ENCODE measurements at regions not wholly inside any gene's neighbourhood (a gene's known extent, or its start where the extent isn't known, plus 50 kb on each side); places are given as distances from the start of the nearest gene placed in this dataset.

DNA sequence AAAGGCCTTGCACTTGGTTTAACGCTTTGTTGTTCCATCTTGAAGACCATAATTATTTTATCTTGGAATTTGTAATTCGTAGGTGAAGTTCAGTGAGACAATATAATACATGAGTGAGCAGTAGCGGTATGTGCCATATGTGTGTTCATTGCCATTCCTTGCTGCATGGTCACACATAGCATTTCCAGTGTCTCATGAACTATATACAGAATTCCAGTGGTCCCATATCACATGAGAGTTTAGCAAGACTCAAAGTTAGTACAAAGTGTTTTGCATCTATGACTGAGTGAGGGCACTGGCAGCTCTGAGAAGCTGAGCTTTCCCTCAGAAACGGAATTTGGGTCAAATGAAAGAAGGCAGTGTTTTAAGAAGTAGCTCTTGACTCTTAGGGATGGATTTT, 359.8 kb downstream of the FOXG1 start:
- Histone ChIP-seq H3K27me3 (ENCODE audit: control insufficient read depth, insufficient read depth, low read length) (no peaks in the 10 kb centered on the region), H3K36me3 (ENCODE audit: control insufficient read depth, insufficient read depth, low read length) (no peaks in the 10 kb centered on the region), H3K9me3 (ENCODE audit: control insufficient read depth in 2 of 2, low read length in 2 of 2) (peaks cover 0 to 12% of the 10 kb centered on the region in 2 experiments), H3K4me1 (ENCODE audit: control insufficient read depth, insufficient read depth, low read length, poor library complexity, severe bottlenecking) (no peaks in the 10 kb centered on the region), H3K4me3 (ENCODE audit: low read depth, low read length) (no peak overlapping the region), H3K27ac (ENCODE audit: insufficient read depth, low read length, poor library complexity, severe bottlenecking) (no peak overlapping the region)
- no peak for ATAC-seq (ENCODE audit: low read depth in 2 of 2)
- H3K4me3 Mint-ChIP-seq = no peak overlapping the region
- H3K36me3 Mint-ChIP-seq = no peaks in the 10 kb centered on the region
- no peak for DNase-seq
- H3K9me3 Mint-ChIP-seq = peaks cover 0 to 42% (median 14%) of the 10 kb centered on the region in 7 donors
- no peaks in the 10 kb centered on the region for H3K4me1 Mint-ChIP-seq
- H3K27me3 Mint-ChIP-seq = no peaks in the 10 kb centered on the region
- H3K27ac Mint-ChIP-seq = no peak overlapping the region

DNA sequence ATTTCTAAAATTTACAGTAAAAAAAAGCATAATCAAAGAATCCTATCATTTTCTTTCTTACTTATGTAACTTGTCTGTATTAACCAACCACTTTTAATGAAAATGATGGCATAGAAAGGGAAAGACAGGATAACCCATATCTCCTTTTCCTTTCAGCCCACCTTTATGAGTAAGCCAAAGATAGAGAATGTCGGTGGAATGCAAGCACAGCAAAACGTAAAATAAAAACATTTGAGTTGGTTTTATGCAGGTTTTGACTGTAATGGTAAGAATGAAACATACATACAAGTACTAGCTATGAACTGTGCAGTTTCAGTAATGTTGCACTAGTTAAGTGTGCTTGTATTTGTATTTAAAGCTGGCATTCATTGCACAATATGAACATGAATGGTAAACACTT, 360.3 kb downstream of the FOXG1 start:
- peaks cover 0 to 12% of the 10 kb centered on the region in 2 experiments for H3K9me3 ChIP-seq (ENCODE audit: control insufficient read depth in 2 of 2, low read length in 2 of 2)
- ATAC-seq (ENCODE audit: low read depth in 2 of 2) = no peak
- no peaks in the 10 kb centered on the region for H3K4me1 Mint-ChIP-seq
- no peaks in the 10 kb centered on the region for H3K36me3 ChIP-seq (ENCODE audit: control insufficient read depth, insufficient read depth, low read length)
- DNase-seq = no peak
- H3K4me3 ChIP-seq (ENCODE audit: low read depth, low read length) = no peak overlapping the region
- no peaks in the 10 kb centered on the region for H3K27me3 Mint-ChIP-seq
- H3K27ac ChIP-seq (ENCODE audit: insufficient read depth, low read length, poor library complexity, severe bottlenecking) = no peak overlapping the region
- H3K4me1 ChIP-seq (ENCODE audit: control insufficient read depth, insufficient read depth, low read length, poor library complexity, severe bottlenecking) = no peaks in the 10 kb centered on the region
- peaks cover 0 to 38% (median 12%) of the 10 kb centered on the region in 7 donors for H3K9me3 Mint-ChIP-seq
- no peak overlapping the region for H3K27ac Mint-ChIP-seq
- no peak overlapping the region for H3K4me3 Mint-ChIP-seq
- no peaks in the 10 kb centered on the region for H3K27me3 ChIP-seq (ENCODE audit: control insufficient read depth, insufficient read depth, low read length)
- no peaks in the 10 kb centered on the region for H3K36me3 Mint-ChIP-seq

DNA sequence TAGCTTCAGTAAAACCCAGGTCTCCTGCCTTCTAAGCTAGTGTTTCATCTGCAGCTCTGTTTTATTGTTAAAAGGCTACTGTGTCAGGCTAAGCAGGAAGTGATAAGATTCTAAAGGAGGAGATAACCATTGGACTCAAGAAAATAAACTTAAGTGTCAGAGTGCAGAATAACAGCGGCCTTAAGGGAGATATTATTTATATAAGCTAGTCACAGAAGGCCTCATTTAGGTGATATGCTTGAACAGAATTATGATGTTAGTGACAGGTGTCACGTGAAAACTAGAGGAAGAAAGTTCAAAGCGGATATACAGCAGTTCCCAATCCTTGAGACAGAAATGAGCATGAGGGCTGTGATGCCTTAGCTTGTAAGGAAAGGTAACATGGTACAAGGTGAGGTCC, 373.4 kb downstream of the FOXG1 start:
- no peaks in the 10 kb centered on the region for H3K36me3 Mint-ChIP-seq
- no peak overlapping the region for H3K27ac Mint-ChIP-seq
- no peaks in the 10 kb centered on the region for H3K27me3 Mint-ChIP-seq
- Histone ChIP-seq H3K36me3 (ENCODE audit: control insufficient read depth, insufficient read depth, low read length) (no peaks in the 10 kb centered on the region), H3K9me3 (ENCODE audit: control insufficient read depth in 2 of 2, low read length in 2 of 2) (peaks cover 7 to 12% of the 10 kb centered on the region in 2 experiments), H3K27me3 (ENCODE audit: control insufficient read depth, insufficient read depth, low read length) (no peaks in the 10 kb centered on the region), H3K4me3 (ENCODE audit: low read depth, low read length) (no peak overlapping the region), H3K4me1 (ENCODE audit: control insufficient read depth, insufficient read depth, low read length, poor library complexity, severe bottlenecking) (no peaks in the 10 kb centered on the region), H3K27ac (ENCODE audit: insufficient read depth, low read length, poor library complexity, severe bottlenecking) (no peak overlapping the region)
- no peaks in the 10 kb centered on the region for H3K4me1 Mint-ChIP-seq
- peaks cover 0 to 26% (median 9%) of the 10 kb centered on the region in 7 donors for H3K9me3 Mint-ChIP-seq
- DNase-seq (no peak), ATAC-seq (ENCODE audit: low read depth in 2 of 2) (no peak)
- no peak overlapping the region for H3K4me3 Mint-ChIP-seq

DNA sequence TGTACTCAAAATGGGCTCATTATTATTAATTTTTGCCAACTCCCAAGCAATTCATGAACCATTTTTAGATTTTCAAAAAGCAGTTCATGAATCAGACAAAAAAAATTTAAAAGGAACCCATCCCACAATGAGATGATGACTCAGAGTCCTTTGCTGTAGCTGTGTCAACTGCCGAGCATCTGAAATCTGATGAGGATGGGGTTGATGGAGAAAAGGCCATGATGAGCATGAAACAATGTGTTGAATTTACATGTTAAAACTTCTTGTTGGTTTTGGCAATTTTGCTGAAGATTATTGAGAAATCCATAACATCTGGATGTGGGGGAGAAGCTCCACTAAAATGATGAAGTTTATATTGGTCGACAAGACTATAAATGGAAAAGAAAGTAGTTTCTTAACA, 378.0 kb downstream of the FOXG1 start:
- H3K4me3 ChIP-seq (ENCODE audit: low read depth, low read length) = no peak overlapping the region
- H3K27me3 ChIP-seq (ENCODE audit: control insufficient read depth, insufficient read depth, low read length) = no peaks in the 10 kb centered on the region
- H3K27me3 Mint-ChIP-seq = no peaks in the 10 kb centered on the region
- no peak overlapping the region for H3K27ac ChIP-seq (ENCODE audit: insufficient read depth, low read length, poor library complexity, severe bottlenecking)
- no peaks in the 10 kb centered on the region for H3K36me3 Mint-ChIP-seq
- ATAC-seq (ENCODE audit: low read depth in 2 of 2) (no peak), DNase-seq (no peak)
- no peaks in the 10 kb centered on the region for H3K36me3 ChIP-seq (ENCODE audit: control insufficient read depth, insufficient read depth, low read length)
- peaks cover 4 to 7% of the 10 kb centered on the region in 2 experiments for H3K9me3 ChIP-seq (ENCODE audit: control insufficient read depth in 2 of 2, low read length in 2 of 2)
- no peak overlapping the region for H3K4me3 Mint-ChIP-seq
- H3K27ac Mint-ChIP-seq = no peak overlapping the region
- peaks cover 0 to 17% (median 4%) of the 10 kb centered on the region in 7 donors for H3K9me3 Mint-ChIP-seq
- no peaks in the 10 kb centered on the region for H3K4me1 Mint-ChIP-seq
- H3K4me1 ChIP-seq (ENCODE audit: control insufficient read depth, insufficient read depth, low read length, poor library complexity, severe bottlenecking) = no peaks in the 10 kb centered on the region

DNA sequence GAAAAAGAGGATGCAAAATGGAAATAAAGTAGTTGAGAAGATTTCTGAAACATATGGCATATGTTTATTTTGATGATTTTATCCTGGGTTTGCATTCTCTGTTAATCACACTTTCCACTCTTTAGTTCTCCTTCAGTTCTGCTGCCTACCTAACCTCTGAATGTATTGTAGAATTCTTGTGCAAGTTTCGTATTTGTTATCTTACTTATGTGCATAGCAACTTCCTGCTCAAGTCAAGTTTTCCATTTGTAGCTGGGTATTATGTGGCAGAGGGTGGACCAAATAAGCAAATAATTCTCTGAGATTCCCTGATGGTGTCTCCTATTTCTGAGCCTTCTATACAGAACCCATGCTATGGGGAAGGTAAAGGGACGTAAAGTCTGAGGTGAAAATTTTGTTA, 381.6 kb downstream of the FOXG1 start:
- Histone ChIP-seq H3K27me3 (ENCODE audit: control insufficient read depth, insufficient read depth, low read length) (no peaks in the 10 kb centered on the region), H3K4me3 (ENCODE audit: low read depth, low read length) (no peak overlapping the region), H3K27ac (ENCODE audit: insufficient read depth, low read length, poor library complexity, severe bottlenecking) (no peak overlapping the region), H3K4me1 (ENCODE audit: control insufficient read depth, insufficient read depth, low read length, poor library complexity, severe bottlenecking) (no peaks in the 10 kb centered on the region), H3K36me3 (ENCODE audit: control insufficient read depth, insufficient read depth, low read length) (no peaks in the 10 kb centered on the region), H3K9me3 (ENCODE audit: control insufficient read depth in 2 of 2, low read length in 2 of 2) (peaks cover 0 to 5% of the 10 kb centered on the region in 2 experiments)
- Mint-ChIP-seq H3K9me3 (peaks cover 0 to 21% (median 5%) of the 10 kb centered on the region in 7 donors), H3K4me3 (no peak overlapping the region), H3K27me3 (no peaks in the 10 kb centered on the region), H3K36me3 (no peaks in the 10 kb centered on the region), H3K27ac (no peak overlapping the region), H3K4me1 (no peaks in the 10 kb centered on the region)
- no peak for DNase-seq
- ATAC-seq (ENCODE audit: low read depth in 2 of 2) = no peak

DNA sequence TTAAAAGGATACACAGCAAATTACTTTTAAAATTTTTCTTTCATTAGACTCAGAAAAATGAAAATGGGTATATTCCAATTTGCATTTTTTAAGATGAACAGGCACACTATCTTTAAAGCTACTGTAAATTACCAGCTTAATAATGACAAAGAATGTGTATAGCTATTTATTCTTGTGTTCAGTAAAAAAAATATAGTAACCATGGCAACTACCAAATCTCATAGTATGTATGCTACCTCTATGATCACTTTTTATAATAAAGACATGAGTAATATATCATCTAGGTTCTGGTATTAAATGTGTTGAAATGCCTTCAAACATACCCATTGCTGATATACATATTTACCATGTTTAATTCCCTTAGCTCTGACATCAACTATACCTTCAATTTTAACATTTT, 383.2 kb downstream of the FOXG1 start:
- no peaks in the 10 kb centered on the region for H3K4me1 Mint-ChIP-seq
- H3K27me3 Mint-ChIP-seq = no peaks in the 10 kb centered on the region
- no peaks in the 10 kb centered on the region for H3K36me3 Mint-ChIP-seq
- no peak overlapping the region for H3K4me3 ChIP-seq (ENCODE audit: low read depth, low read length)
- peaks cover 0 to 21% (median 5%) of the 10 kb centered on the region in 7 donors for H3K9me3 Mint-ChIP-seq
- no peak overlapping the region for H3K27ac ChIP-seq (ENCODE audit: insufficient read depth, low read length, poor library complexity, severe bottlenecking)
- no peaks in the 10 kb centered on the region for H3K36me3 ChIP-seq (ENCODE audit: control insufficient read depth, insufficient read depth, low read length)
- no peak overlapping the region for H3K4me3 Mint-ChIP-seq
- H3K4me1 ChIP-seq (ENCODE audit: control insufficient read depth, insufficient read depth, low read length, poor library complexity, severe bottlenecking) = no peaks in the 10 kb centered on the region
- no peaks in the 10 kb centered on the region for H3K27me3 ChIP-seq (ENCODE audit: control insufficient read depth, insufficient read depth, low read length)
- no peak for DNase-seq
- H3K27ac Mint-ChIP-seq = no peak overlapping the region
- no peak for ATAC-seq (ENCODE audit: low read depth in 2 of 2)
- H3K9me3 ChIP-seq (ENCODE audit: control insufficient read depth in 2 of 2, low read length in 2 of 2) = peaks cover 0 to 5% of the 10 kb centered on the region in 2 experiments

DNA sequence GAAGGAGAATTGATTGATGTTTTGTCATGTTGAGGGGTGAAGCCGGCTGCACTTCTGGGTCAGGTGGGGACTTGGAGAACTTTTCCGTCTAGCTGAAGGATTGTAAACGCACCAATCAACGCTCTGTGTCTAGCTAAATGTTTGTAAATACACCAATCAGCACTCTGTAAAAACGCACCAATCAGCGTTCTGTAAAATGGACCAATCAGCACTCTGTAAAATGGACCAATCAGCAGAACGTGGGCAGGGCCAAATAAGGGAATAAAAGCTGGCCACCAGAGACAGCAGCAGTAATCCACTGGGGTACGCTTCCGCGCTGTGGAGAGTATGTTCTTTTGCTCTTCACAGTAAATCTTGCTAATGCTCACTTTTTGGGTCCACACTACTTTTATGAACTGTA, 384.1 kb downstream of the FOXG1 start:
- H3K27me3 Mint-ChIP-seq = no peaks in the 10 kb centered on the region
- no peaks in the 10 kb centered on the region for H3K36me3 ChIP-seq (ENCODE audit: control insufficient read depth, insufficient read depth, low read length)
- no peak overlapping the region for H3K27ac Mint-ChIP-seq
- no peaks in the 10 kb centered on the region for H3K4me1 ChIP-seq (ENCODE audit: control insufficient read depth, insufficient read depth, low read length, poor library complexity, severe bottlenecking)
- no peaks in the 10 kb centered on the region for H3K36me3 Mint-ChIP-seq
- no peaks in the 10 kb centered on the region for H3K4me1 Mint-ChIP-seq
- H3K27me3 ChIP-seq (ENCODE audit: control insufficient read depth, insufficient read depth, low read length) = no peaks in the 10 kb centered on the region
- H3K27ac ChIP-seq (ENCODE audit: insufficient read depth, low read length, poor library complexity, severe bottlenecking) = no peak overlapping the region
- H3K9me3 ChIP-seq (ENCODE audit: control insufficient read depth in 2 of 2, low read length in 2 of 2) = peaks cover 0 to 5% of the 10 kb centered on the region in 2 experiments
- ATAC-seq (ENCODE audit: low read depth in 2 of 2) (no peak), DNase-seq (no peak)
- no peak overlapping the region for H3K4me3 ChIP-seq (ENCODE audit: low read depth, low read length)
- H3K9me3 Mint-ChIP-seq = peaks cover 0 to 20% (median 9%) of the 10 kb centered on the region in 7 donors
- peak overlapping the region in 1 of 4 donors; percentile 76 for H3K4me3 Mint-ChIP-seq

DNA sequence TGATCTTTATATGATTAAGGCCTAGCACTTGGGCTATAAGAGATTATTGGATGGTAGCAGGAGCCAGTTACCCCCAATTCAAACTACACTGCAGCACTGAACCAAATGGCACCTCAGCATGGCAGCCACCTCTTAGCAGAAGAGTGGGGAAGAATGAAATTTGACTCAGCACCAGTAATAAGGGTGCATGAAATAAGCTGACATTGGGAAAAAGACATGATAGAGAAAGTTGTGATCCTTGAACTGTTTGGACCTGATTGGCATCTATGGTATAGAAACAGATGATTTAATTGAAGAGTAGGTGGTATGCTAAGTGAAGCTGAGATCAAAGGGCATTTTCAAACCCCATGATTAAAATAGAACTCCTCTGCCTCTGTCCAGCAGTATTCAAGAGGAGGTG, 389.5 kb downstream of the FOXG1 start:
- H3K27me3 ChIP-seq (ENCODE audit: control insufficient read depth, insufficient read depth, low read length) = no peaks in the 10 kb centered on the region
- H3K4me1 Mint-ChIP-seq = no peaks in the 10 kb centered on the region
- no peak overlapping the region for H3K4me3 ChIP-seq (ENCODE audit: low read depth, low read length)
- no peaks in the 10 kb centered on the region for H3K36me3 ChIP-seq (ENCODE audit: control insufficient read depth, insufficient read depth, low read length)
- DNase-seq = no peak
- ATAC-seq (ENCODE audit: low read depth in 2 of 2) = no peak
- H3K27ac ChIP-seq (ENCODE audit: insufficient read depth, low read length, poor library complexity, severe bottlenecking) = no peak overlapping the region
- peaks cover 0 to 15% of the 10 kb centered on the region in 2 experiments for H3K9me3 ChIP-seq (ENCODE audit: control insufficient read depth in 2 of 2, low read length in 2 of 2)
- no peak overlapping the region for H3K27ac Mint-ChIP-seq
- peaks cover 0 to 15% (median 8%) of the 10 kb centered on the region in 7 donors for H3K9me3 Mint-ChIP-seq
- H3K27me3 Mint-ChIP-seq = no peaks in the 10 kb centered on the region
- no peak overlapping the region for H3K4me3 Mint-ChIP-seq
- H3K36me3 Mint-ChIP-seq = no peaks in the 10 kb centered on the region
- H3K4me1 ChIP-seq (ENCODE audit: control insufficient read depth, insufficient read depth, low read length, poor library complexity, severe bottlenecking) = no peaks in the 10 kb centered on the region
